Stimulated activated CD4-positive, alpha-beta T cell treated with anti-CD3 and anti-CD28 coated beads, Interleukin-12 subunit alpha, Interleukin-12 subunit beta, amount 100 ng/mL, for 4 hours (primary cell): ENCODE measurements at regions not wholly inside any gene's neighbourhood (a gene's known extent, or its start where the extent isn't known, plus 50 kb on each side); places are given as distances from the start of the nearest gene placed in this dataset.

Experiments used
- DNase-seq: peaks from one replicate; pipeline ENCODE4 v3.0.0-alpha.2; 2020

GRCh38 chr15:31513178-31513577 is 186.5 kb downstream of the KLF13 start:
- DNase-seq: no peak

GRCh38 chr15:31516440-31516839 is 189.8 kb downstream of the KLF13 start:
- no peak for DNase-seq

GRCh38 chr15:31516874-31517273 is 190.2 kb downstream of the KLF13 start:
- no peak for DNase-seq

- no peak for DNase-seq
These were observed 191.1 kb downstream of the KLF13 start for GRCh38 chr15:31517711-31518110.

GRCh38 chr15:31522028-31522427 is 195.4 kb downstream of the KLF13 start:
- no peak for DNase-seq

GRCh38 chr15:31523027-31523654 is 196.5 kb downstream of the KLF13 start:
- DNase-seq: no peak

GRCh38 chr15:31523655-31524049 is 197.0 kb downstream of the KLF13 start:
- no peak for DNase-seq

- no peak for DNase-seq
These were observed 198.6 kb downstream of the KLF13 start for GRCh38 chr15:31525185-31525695.

GRCh38 chr15:31525988-31526665 is 199.5 kb downstream of the KLF13 start:
- DNase-seq: no peak

- no peak for DNase-seq
These were observed 200.5 kb downstream of the KLF13 start for GRCh38 chr15:31526916-31527690.

GRCh38 chr15:31528846-31529245 is 202.2 kb downstream of the KLF13 start:
- DNase-seq: no peak

GRCh38 chr15:31537770-31538592 is 211.3 kb downstream of the KLF13 start:
- DNase-seq: no peak

- DNase-seq: no peak
These were observed 214.0 kb downstream of the KLF13 start for GRCh38 chr15:31540633-31541032.

GRCh38 chr15:31544361-31544760 is 217.7 kb downstream of the KLF13 start:
- DNase-seq: no peak

- no peak for DNase-seq
These were observed 218.6 kb downstream of the KLF13 start for GRCh38 chr15:31545257-31545656.

GRCh38 chr15:31550211-31550977 is 223.8 kb downstream of the KLF13 start:
- DNase-seq: no peak

- no peak for DNase-seq
These were observed 224.7 kb downstream of the KLF13 start for GRCh38 chr15:31551323-31551722.

- DNase-seq: no peak
These were observed 226.0 kb downstream of the KLF13 start for GRCh38 chr15:31552482-31553099.

GRCh38 chr15:31554261-31554660 is 227.6 kb downstream of the KLF13 start:
- DNase-seq: no peak

- DNase-seq: no peak
These were observed 228.4 kb downstream of the KLF13 start for GRCh38 chr15:31555022-31555421.

GRCh38 chr15:31556494-31557150 is 230.0 kb downstream of the KLF13 start:
- no peak for DNase-seq
